CD4-positive, alpha-beta T cell treated with Interleukin-4 for 1 hour (primary cell): ENCODE measurements at regions not wholly inside any gene's neighbourhood (a gene's known extent, or its start where the extent isn't known, plus 50 kb on each side); places are given as distances from the start of the nearest gene placed in this dataset.

Experiments
- DNase-seq, 2 donors: peaks; one replicate each; pipeline ENCODE4 v3.0.0-alpha.2; 2020 to 2022

DNA sequence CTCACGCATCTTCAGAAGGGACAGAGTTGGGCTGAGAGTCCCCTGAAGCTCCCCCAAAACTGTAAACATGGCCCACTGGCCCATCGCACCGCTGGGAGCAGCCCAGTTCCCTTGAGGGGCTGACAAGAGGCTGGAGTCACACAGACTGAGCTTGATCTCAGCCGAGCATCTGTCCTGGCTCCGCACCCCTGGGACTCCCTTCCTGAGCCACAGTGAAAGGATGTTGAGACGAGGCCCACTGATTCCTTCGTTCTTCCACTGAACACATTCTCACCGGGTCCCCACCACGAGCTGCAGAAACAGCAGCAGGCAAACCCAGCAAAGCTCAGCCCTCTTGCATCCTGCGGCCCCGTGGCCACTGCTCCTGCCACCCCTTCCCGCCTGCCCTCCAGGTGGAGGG lies 145.9 kb upstream of the CIBAR2 start:
- DNase-seq: no peak

DNA sequence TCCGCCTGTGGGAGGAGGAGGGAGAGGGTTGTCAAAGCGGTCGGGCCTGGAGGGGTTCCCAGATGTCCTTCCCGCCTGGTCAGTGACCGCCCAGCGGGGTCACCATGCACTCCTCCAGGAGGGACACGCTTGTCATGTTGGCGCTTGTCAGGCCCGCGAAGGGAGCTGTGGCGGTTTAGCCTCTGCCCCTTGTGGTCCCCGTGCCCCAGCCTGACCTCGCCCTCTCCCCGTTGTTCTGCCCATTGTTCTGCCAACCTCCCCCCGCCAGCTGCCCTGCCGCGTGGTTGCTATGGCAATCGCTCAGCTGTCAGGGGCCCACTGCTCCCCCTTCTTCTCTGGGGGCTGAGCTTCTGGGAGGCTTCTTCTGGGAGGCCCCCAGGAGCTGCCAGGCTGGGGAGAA lies 146.4 kb upstream of the CIBAR2 start:
- DNase-seq: no peak

- DNase-seq: no peak
These were observed 147.0 kb upstream of the CIBAR2 start for GRCh38 chr16:85259115-85259831.

GRCh38 chr16:85259832-85260167 lies 147.5 kb upstream of the CIBAR2 start:
- no peak for DNase-seq

- no peak for DNase-seq
These were observed 148.9 kb upstream of the CIBAR2 start for GRCh38 chr16:85261204-85261603.

DNA sequence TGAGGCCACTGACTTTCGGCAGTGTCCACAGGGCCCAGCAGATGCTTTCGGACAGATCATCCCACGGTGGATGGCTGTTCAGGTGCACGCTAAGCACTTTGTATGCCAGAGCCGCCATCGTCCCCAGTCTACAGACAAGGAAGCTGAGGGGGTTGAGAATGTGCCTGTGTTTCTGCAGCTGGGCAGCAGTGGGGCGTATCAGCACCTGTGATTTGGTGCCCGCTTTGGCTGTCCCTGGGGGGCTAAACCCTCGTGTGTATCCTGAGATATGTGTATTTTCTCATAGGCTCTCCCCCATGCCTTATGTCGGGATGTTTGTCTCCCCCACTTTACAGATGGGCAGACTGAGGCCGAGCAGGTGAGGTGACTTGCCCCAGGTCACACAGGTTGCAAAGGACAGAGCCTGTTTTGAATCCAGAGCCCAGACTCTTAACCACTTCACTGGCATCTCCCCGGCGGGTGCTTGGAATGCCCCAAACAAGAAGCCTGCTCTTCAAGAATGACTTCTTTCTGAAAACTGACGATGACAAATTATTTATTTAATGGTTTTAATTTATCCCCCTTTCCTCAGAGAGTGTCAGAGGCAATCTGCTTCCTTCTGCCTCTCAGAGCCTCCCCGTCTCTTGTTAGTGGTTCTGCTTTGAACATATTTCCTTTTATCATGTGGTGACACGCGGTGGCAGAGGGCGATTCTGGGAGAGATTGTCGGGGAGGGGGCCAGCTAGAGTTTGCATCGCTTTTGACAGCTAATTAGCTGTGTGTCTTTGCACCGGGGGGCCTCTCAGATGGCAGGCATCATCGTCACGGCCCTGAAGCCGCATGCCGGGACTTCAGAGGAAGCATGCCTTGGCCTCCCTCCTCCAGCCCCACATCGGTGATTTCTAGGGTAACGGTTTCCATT lies 149.6 kb upstream of the CIBAR2 start:
- no peak for DNase-seq

- DNase-seq: no peak
These were observed 150.4 kb upstream of the CIBAR2 start for GRCh38 chr16:85262558-85263238.

GRCh38 chr16:85263239-85263585 lies 150.9 kb upstream of the CIBAR2 start:
- no peak for DNase-seq

- no peak for DNase-seq
These were observed 152.5 kb upstream of the CIBAR2 start for GRCh38 chr16:85264752-85265151.

GRCh38 chr16:85265161-85265784 lies 153.0 kb upstream of the CIBAR2 start:
- no peak for DNase-seq

- DNase-seq: no peak
These were observed 153.5 kb upstream of the CIBAR2 start for GRCh38 chr16:85265810-85266209.

DNA sequence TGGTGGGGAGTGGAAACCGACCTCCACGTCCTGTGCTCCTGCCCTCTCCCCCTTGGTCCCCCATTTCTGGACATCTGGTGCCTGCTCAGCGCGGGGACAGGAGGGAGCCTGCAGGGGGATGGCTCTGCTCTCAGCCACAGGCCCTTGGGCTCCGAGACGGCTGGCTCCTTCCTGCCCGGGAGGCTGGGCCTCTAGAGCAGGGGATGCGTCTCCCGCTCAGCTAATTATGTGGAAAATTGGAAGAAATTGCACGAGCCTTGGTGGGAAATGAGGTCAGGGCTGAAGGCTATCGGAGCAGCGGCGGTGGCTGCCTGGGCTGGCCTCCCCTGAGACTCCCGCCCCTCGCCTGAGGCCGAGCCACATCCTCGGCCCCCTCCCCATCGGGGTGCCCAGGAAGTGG lies 154.6 kb upstream of the CIBAR2 start:
- no peak for DNase-seq

DNA sequence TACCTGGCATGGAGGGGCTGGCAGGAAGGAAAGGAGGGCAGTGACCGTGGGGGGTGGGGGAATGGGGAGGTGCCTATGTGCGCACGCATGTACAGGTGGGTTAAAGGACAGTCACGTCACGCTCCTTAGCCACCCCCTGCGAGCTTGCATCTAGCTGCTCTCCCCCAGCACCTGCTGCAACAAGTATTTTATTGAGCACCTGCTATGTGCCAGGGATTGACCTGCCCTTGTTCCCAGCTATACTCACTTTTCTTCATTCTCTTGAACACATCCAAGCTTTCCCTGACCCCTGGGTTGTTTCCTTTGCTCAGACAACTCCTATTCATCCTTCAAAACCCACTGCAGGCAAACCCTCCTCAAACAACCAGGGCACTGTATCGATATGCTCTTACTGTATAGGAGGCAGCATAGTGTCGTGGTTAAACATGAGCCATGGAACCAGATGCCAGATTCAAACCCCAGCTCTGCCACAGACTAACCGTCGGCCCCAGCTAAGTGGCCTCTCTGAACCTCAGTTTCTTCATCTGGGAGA lies 155.2 kb upstream of the CIBAR2 start:
- DNase-seq: no peak

DNA sequence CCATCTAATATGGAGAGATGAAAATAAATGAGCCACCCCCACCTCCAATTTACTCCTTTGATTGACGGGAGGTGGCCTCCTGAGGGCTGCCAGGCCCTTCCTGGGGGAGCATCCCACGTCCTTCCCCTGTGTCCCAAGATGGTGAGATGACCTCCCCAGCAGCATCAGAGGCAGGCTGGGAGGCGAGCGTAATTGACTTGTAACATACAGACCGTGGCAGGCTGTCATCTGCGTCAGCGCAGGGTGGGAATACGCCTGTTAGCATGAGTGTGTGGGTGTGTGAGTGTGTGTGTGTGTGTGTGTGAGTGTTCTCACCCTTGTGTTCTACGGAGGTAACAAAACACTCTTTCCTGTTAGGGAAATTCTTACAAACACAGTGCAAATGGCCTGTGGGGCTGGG lies 156.9 kb upstream of the CIBAR2 start:
- no peak for DNase-seq

GRCh38 chr16:85270374-85270773 lies 158.1 kb upstream of the CIBAR2 start:
- DNase-seq: no peak

GRCh38 chr16:85271198-85271597 lies 158.9 kb upstream of the CIBAR2 start:
- DNase-seq: no peak

DNA sequence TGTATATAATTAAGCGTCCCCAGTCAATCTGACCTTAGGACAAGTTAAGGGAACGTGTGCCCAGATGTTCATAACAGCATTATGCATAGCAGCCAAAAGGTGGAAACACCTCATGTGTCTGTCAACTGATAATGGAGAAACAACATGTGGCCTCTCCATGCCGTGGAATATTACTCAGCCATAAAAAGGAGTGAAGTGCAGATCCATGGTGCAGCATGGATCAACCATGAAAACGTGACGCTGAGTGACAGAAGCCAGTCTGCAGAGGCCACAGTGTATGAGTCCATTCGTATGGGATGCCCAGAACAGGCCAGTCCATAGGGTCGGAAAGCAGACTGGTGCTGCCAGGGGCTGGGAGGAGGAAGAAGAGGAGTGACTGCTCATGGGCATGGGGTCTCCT lies 161.0 kb upstream of the CIBAR2 start:
- DNase-seq: no peak

DNA sequence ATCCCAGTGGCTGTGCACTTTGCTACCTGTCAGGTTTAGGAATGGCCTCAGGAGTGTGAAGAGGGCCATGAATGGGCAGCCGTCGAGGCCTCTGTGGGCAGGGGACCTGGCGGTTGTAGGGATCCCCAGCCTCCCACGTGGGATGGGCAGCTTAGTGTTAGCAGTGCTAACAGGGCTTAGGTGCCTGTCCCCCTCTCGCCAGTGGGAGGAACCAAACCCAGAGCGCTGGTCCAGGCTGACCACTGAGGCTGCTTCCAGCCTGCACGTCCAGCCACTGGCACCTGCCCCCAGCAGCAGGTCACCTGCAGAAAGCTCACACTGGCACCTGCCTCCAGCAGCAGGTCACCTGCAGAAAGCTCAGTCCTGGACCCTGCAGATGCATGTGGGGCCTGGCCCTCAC lies 162.2 kb upstream of the CIBAR2 start:
- no peak for DNase-seq

GRCh38 chr16:85274924-85275323 lies 162.7 kb upstream of the CIBAR2 start:
- DNase-seq: no peak

- DNase-seq: peak; percentile 37 to 48
These were observed 163.4 kb upstream of the CIBAR2 start for GRCh38 chr16:85275533-85276249.

DNA sequence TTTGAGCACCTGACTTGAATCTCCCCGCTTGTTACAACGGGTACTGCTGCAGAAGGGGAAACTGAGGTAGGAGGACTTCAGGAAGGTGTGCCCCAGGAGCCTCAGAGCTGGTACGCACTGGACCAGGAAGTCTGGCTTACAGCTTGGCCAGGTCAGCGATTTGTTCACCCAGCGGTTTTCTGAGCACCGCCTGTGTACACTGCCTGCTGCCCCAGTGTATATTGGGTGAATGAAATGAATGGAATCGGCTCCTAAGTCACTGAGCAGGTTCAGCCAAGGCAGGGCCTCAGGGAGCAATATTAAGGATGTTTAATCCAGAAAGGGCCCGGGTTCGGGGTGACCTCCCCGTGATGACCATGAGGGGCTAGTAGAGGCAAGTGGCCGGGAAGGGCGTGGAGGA lies 164.0 kb upstream of the CIBAR2 start:
- no peak for DNase-seq

DNA sequence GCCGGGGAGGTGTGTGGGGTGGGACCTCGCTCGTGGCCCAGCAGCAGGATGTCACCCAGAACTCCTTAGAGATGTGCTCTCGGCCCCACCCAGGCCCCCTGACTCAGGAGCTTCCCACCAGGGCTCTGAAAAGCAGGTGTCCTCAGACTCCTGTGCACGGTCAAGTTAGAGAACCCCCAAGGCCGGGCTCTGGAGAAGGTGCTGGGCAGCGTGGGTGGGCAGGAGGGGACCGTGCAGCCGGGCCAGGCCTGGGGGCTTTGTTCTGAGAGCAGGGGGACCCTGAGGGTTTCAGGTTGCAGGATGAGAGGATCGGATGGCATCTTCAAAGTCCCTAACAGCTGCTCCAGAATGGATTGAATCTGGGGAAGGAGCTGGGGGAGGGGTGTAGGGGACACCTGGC lies 164.4 kb upstream of the CIBAR2 start:
- no peak for DNase-seq

DNA sequence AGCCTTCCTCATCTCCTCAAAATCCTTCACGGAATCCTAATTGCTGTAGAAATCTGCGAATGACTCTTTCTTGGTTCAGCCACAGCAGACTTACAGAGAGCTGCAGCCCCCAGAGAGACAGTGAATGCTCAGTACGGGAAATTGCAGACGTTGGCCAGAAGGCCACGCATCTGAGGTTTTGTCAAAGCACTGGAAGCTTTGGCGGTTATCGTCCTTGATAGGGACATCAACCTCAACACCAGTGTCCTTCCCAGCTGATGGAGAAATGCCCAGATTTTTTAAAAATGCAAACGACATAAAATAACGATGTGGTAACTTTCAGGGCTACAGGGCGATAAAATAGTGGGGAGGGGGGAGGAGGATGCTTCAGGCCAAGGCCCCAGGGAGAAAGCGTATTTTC lies 166.6 kb upstream of the CIBAR2 start:
- DNase-seq: no peak
